Astrocyte (in vitro differentiated cells and primary cell): ENCODE measurements at regions not wholly inside any gene's neighbourhood (a gene's known extent, or its start where the extent isn't known, plus 50 kb on each side); places are given as distances from the start of the nearest gene placed in this dataset.

Source experiments
- DNase-seq: peaks from one replicate; pipeline ENCODE4 v3.0.0-alpha.2; 2010; ENCODE audit warnings: low read depth
- FAIRE-seq: peaks from 2 replicates; lab custom pipeline; 2011; peaks lifted over from hg19 to GRCh38; lab: Jason Lieb, UNC
- H2AFZ ChIP-seq: 2 replicates; pipeline ENCODE4 v1.6.0; 2012; ENCODE audit warnings: low read depth, low read length, inconsistent platforms
- H3K27ac ChIP-seq: 2 replicates; pipeline ENCODE4 v1.5.1; 2011; ENCODE audit warnings: low read depth, low read length, inconsistent platforms
- H3K27me3 ChIP-seq: 2 replicates; pipeline ENCODE4 v1.6.0; 2011; ENCODE audit warnings: low read length, inconsistent platforms; ENCODE audit not compliant: insufficient read depth
- H3K36me3 ChIP-seq: 2 replicates; pipeline ENCODE4 v1.5.1; 2011; ENCODE audit warnings: low read length, inconsistent platforms; ENCODE audit not compliant: insufficient read depth
- H3K4me1 ChIP-seq: 2 replicates; pipeline ENCODE4 v1.5.1; 2011; ENCODE audit warnings: low read length, inconsistent platforms; ENCODE audit not compliant: insufficient read depth
- H3K4me2 ChIP-seq: 2 replicates; pipeline ENCODE4 v1.6.0; 2012; ENCODE audit warnings: low read length, inconsistent platforms
- H3K4me3 ChIP-seq: 2 replicates; pipeline ENCODE4 v1.5.1; 2011; ENCODE audit warnings: low read depth, mild to moderate bottlenecking, low read length, inconsistent platforms; ENCODE audit not compliant: insufficient read depth
- H3K79me2 ChIP-seq: 2 replicates; pipeline ENCODE4 v1.6.0; 2012; ENCODE audit warnings: mild to moderate bottlenecking, low read length, inconsistent platforms; ENCODE audit not compliant: insufficient read depth
- H3K9ac ChIP-seq: 2 replicates; pipeline ENCODE4 v1.6.0; 2012; ENCODE audit warnings: mild to moderate bottlenecking, low read length, inconsistent platforms
- H3K9me3 ChIP-seq: 2 replicates; pipeline ENCODE4 v1.5.1; 2012; ENCODE audit warnings: low read depth, mild to moderate bottlenecking, low read length, inconsistent platforms; ENCODE audit not compliant: insufficient read depth
- H4K20me1 ChIP-seq: 2 replicates; pipeline ENCODE4 v1.6.0; 2012; ENCODE audit warnings: low read length, inconsistent platforms; ENCODE audit not compliant: insufficient read depth
- H3K27ac Mint-ChIP-seq: one replicate; pipeline ENCODE4 v1.8.0; 2021; ENCODE audit warnings: mild to moderate bottlenecking, mixed read lengths; ENCODE audit not compliant: unreplicated experiment
- H3K27me3 Mint-ChIP-seq: one replicate; pipeline ENCODE4 v1.8.0; 2021; ENCODE audit warnings: low read depth, mixed read lengths; ENCODE audit not compliant: unreplicated experiment
- H3K36me3 Mint-ChIP-seq: one replicate; pipeline ENCODE4 v1.8.0; 2021; ENCODE audit warnings: low read depth, mixed read lengths; ENCODE audit not compliant: unreplicated experiment
- H3K4me1 Mint-ChIP-seq: one replicate; pipeline ENCODE4 v1.8.0; 2021; ENCODE audit warnings: low read depth, mixed read lengths; ENCODE audit not compliant: unreplicated experiment
- H3K4me3 Mint-ChIP-seq: one replicate; pipeline ENCODE4 v1.8.0; 2021; ENCODE audit warnings: mild to moderate bottlenecking, moderate library complexity, mixed read lengths; ENCODE audit not compliant: unreplicated experiment
- H3K9me3 Mint-ChIP-seq: one replicate; pipeline ENCODE4 v1.8.0; 2021; ENCODE audit warnings: mild to moderate bottlenecking, mixed read lengths; ENCODE audit not compliant: unreplicated experiment
- EZH2 ChIP-seq: IDR thresholded peaks from 2 replicates; pipeline ENCODE4 v1.6.1; 2012; ENCODE audit warnings: mild to moderate bottlenecking, low read length, inconsistent platforms; ENCODE audit not compliant: insufficient read depth
- TF ChIP-seq, protein P1 (sequence below): IDR thresholded peaks from 2 replicates; pipeline ENCODE4 v1.5.1; 2011; ENCODE audit warnings: low read depth, mild to moderate bottlenecking, inconsistent platforms, low read length, moderate library complexity; ENCODE audit not compliant: insufficient read depth

DNA sequence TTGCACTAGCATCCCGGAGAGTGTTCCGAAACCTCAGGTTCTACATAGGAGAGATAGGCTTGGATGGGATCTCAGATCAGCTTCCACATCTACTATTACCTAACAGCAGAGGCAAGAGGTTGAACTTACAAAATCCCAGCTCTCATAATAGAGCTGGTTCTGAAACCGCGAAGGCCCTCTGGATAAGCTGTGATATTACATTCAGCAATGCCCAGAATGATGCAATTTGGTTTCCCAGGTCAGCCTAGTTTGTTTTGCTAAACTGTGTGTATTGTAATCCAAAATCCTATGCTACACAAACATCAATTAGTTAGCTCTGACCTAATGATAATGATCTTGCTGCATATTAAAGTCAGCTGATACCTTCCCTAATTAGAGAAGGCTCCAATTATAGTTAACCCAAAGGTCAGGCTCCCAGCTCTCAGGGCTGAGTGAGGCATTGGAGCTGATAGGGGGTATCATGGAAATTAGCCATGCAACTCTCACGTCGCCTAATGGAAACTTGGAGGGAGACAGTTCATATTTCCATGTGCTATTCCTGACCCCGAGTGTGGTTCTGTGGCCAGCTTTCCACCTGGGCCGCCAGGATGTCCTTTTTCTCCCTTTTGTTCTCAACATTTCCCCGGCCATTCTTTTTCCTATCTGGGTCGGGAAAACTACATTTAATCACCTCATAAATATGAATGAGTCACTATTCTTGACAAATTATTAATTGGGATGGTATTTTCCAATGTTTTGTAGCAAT lies 278.4 kb upstream of the IRX1 start:
- FAIRE-seq (no peak), DNase-seq (peak; percentile 30)
- Mint-ChIP-seq H3K9me3 (peaks cover 2% of the 10 kb centered on the region), H3K36me3 (no peaks in the 10 kb centered on the region), H3K27me3 (peaks cover 20% of the 10 kb centered on the region), H3K4me3 (no peak overlapping the region), H3K4me1 (no peaks in the 10 kb centered on the region), H3K27ac (no peak overlapping the region)
- H3K4me3 ChIP-seq: no peak overlapping the region
- H2AFZ ChIP-seq: no peak overlapping the region
- H3K9ac ChIP-seq: no peak overlapping the region
- no peaks in the 10 kb centered on the region for H3K79me2 ChIP-seq
- no peaks in the 10 kb centered on the region for H3K27me3 ChIP-seq
- H3K36me3 ChIP-seq: no peaks in the 10 kb centered on the region
- H3K9me3 ChIP-seq: peaks cover 11% of the 10 kb centered on the region
- H3K4me2 ChIP-seq: no peak overlapping the region
- no peak for TF ChIP-seq EZH2
- H3K4me1 ChIP-seq: peaks cover 12% of the 10 kb centered on the region
- no peaks in the 10 kb centered on the region for H4K20me1 ChIP-seq
- no peak overlapping the region for H3K27ac ChIP-seq

DNA sequence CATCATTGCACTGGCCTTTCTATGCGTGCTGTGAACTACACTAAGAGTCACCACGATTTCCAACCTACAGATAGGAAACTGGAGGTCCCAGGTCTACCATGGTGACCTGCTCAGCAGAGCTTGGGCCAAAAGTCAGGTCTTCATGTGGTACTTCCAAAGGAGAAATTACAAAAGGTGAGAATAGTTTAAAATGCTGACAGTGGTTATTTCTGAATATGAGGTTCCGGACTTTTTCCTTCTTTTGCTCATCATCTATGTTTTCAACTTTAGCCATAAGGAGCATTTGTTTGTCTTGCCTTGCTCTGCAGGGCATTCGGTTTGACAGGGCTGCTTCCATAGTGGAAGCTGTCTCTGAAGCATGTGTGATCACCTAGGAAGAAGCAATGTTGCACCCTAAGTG lies 282.1 kb upstream of the IRX1 start:
- H3K4me1 ChIP-seq: peaks cover 29% of the 10 kb centered on the region
- H3K9ac ChIP-seq: no peak overlapping the region
- Mint-ChIP-seq H3K9me3 (peaks cover 4% of the 10 kb centered on the region), H3K27ac (no peak overlapping the region), H3K27me3 (peaks cover 20% of the 10 kb centered on the region), H3K4me3 (no peak overlapping the region), H3K4me1 (peaks cover 13% of the 10 kb centered on the region), H3K36me3 (no peaks in the 10 kb centered on the region)
- H3K27me3 ChIP-seq: no peaks in the 10 kb centered on the region
- no peak overlapping the region for H3K27ac ChIP-seq
- no peaks in the 10 kb centered on the region for H3K79me2 ChIP-seq
- H3K36me3 ChIP-seq: no peaks in the 10 kb centered on the region
- TF ChIP-seq EZH2: no peak
- TF ChIP-seq, protein P1, sequence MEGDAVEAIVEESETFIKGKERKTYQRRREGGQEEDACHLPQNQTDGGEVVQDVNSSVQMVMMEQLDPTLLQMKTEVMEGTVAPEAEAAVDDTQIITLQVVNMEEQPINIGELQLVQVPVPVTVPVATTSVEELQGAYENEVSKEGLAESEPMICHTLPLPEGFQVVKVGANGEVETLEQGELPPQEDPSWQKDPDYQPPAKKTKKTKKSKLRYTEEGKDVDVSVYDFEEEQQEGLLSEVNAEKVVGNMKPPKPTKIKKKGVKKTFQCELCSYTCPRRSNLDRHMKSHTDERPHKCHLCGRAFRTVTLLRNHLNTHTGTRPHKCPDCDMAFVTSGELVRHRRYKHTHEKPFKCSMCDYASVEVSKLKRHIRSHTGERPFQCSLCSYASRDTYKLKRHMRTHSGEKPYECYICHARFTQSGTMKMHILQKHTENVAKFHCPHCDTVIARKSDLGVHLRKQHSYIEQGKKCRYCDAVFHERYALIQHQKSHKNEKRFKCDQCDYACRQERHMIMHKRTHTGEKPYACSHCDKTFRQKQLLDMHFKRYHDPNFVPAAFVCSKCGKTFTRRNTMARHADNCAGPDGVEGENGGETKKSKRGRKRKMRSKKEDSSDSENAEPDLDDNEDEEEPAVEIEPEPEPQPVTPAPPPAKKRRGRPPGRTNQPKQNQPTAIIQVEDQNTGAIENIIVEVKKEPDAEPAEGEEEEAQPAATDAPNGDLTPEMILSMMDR: no peak
- H3K4me3 ChIP-seq: no peak overlapping the region
- DNase-seq (no peak), FAIRE-seq (no peak)
- peaks cover 12% of the 10 kb centered on the region for H3K9me3 ChIP-seq
- H3K4me2 ChIP-seq: no peak overlapping the region
- H2AFZ ChIP-seq: no peak overlapping the region
- H4K20me1 ChIP-seq: no peaks in the 10 kb centered on the region

DNA sequence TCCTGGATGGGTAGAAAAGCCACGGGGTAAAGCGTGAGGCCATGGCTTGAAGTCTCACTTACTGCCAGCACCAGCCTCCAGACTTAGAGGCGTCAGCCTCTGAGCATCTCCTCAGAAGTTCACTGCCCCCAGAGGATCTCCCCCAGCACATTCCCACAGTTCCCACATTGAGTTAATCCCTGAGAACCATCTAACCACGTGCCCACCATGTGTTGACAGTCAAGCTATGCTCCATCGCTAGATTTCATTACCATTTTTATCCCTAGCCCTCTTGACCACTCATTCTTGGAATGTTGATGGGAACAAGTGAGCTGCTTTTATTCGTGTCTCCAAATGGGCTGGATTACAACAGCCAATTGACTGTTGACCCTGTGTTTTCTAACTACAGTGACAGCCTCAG lies 283.3 kb upstream of the IRX1 start:
- H3K4me3 Mint-ChIP-seq: no peak overlapping the region
- H3K9me3 ChIP-seq: peaks cover 12% of the 10 kb centered on the region
- TF ChIP-seq EZH2: no peak
- TF ChIP-seq, protein P1: no peak
- H3K36me3 ChIP-seq: no peaks in the 10 kb centered on the region
- peaks cover 4% of the 10 kb centered on the region for H3K9me3 Mint-ChIP-seq
- no peak overlapping the region for H3K27ac Mint-ChIP-seq
- no peak for FAIRE-seq
- H3K4me1 Mint-ChIP-seq: peaks cover 13% of the 10 kb centered on the region
- H3K79me2 ChIP-seq: no peaks in the 10 kb centered on the region
- peaks cover 21% of the 10 kb centered on the region for H3K27me3 Mint-ChIP-seq
- H3K4me1 ChIP-seq: peaks cover 26% of the 10 kb centered on the region
- no peak for DNase-seq
- H3K4me2 ChIP-seq: no peak overlapping the region
- H2AFZ ChIP-seq: no peak overlapping the region
- no peak overlapping the region for H3K9ac ChIP-seq
- no peak overlapping the region for H3K4me3 ChIP-seq
- no peaks in the 10 kb centered on the region for H4K20me1 ChIP-seq
- H3K27me3 ChIP-seq: no peaks in the 10 kb centered on the region
- H3K27ac ChIP-seq: peak overlapping the region; percentile 99
- no peaks in the 10 kb centered on the region for H3K36me3 Mint-ChIP-seq
